H9 (cell line): ENCODE measurements at regions not wholly inside any gene's neighbourhood (a gene's known extent, or its start where the extent isn't known, plus 50 kb on each side); places are given as distances from the start of the nearest gene placed in this dataset.

Source experiments
- DNase-seq: peaks from one replicate; pipeline ENCODE4 v3.0.0-alpha.2; 2017
- H2AFZ ChIP-seq: one replicate; pipeline ENCODE4 v1.6.1; 2013; ENCODE audit warnings: mild to moderate bottlenecking, low read length, control low read depth, moderate library complexity
- H2AK5ac ChIP-seq: 2 replicates; pipeline ENCODE4 v1.6.1; 2013; ENCODE audit warnings: low read length, control low read depth, mixed read lengths; ENCODE audit not compliant: insufficient read length
- H2BK120ac ChIP-seq: one replicate; pipeline ENCODE4 v1.6.1; 2013; ENCODE audit warnings: low read depth, mild to moderate bottlenecking, low read length, control low read depth, inconsistent platforms; ENCODE audit not compliant: poor library complexity, severe bottlenecking
- H2BK12ac ChIP-seq: 2 replicates; pipeline ENCODE4 v1.6.1; 2013; ENCODE audit warnings: low read length, control low read depth, mixed read lengths, low read depth; ENCODE audit not compliant: insufficient read length
- H2BK15ac ChIP-seq: 2 replicates; pipeline ENCODE4 v1.6.1; 2013; ENCODE audit warnings: low read depth, low read length, control low read depth
- H2BK20ac ChIP-seq: one replicate; pipeline ENCODE4 v1.6.1; 2013; ENCODE audit warnings: low read depth, mild to moderate bottlenecking, low read length, control low read depth, inconsistent platforms; ENCODE audit not compliant: poor library complexity, severe bottlenecking
- H2BK5ac ChIP-seq: 2 replicates; pipeline ENCODE4 v1.6.1; 2013; ENCODE audit warnings: low read length, control low read depth, mixed read lengths; ENCODE audit not compliant: insufficient read length
- H3K14ac ChIP-seq: 2 replicates; pipeline ENCODE4 v1.6.1; 2013; ENCODE audit warnings: low read length, control low read depth; ENCODE audit not compliant: insufficient read depth
- H3K18ac ChIP-seq: 2 replicates; pipeline ENCODE4 v1.6.1; 2013; ENCODE audit warnings: low read depth, mild to moderate bottlenecking, mixed read lengths, low read length, control low read depth; ENCODE audit not compliant: insufficient read length
- H3K23ac ChIP-seq: 2 replicates; pipeline ENCODE4 v1.6.1; 2013; ENCODE audit warnings: low read length, control low read depth, mixed read lengths, low read depth; ENCODE audit not compliant: insufficient read length
- H3K23me2 ChIP-seq: 2 replicates; pipeline ENCODE4 v1.6.1; 2013; ENCODE audit warnings: low read depth, mild to moderate bottlenecking, mixed read lengths, low read length, control low read depth; ENCODE audit not compliant: insufficient read length, poor library complexity, severe bottlenecking
- H3K27ac ChIP-seq: 2 replicates; pipeline ENCODE4 v1.5.1; 2013; ENCODE audit warnings: low read length, control low read depth, mixed read lengths, low read depth; ENCODE audit not compliant: insufficient read length
- H3K27me3 ChIP-seq: 2 replicates; pipeline ENCODE4 v1.6.1; 2013; ENCODE audit warnings: low read length, control low read depth, inconsistent platforms; ENCODE audit not compliant: insufficient read depth
- H3K4ac ChIP-seq: 2 replicates; pipeline ENCODE4 v1.6.1; 2013; ENCODE audit warnings: low read depth, mild to moderate bottlenecking, control low read depth, inconsistent platforms, low read length, moderate library complexity
- H3K4me1 ChIP-seq: 2 replicates; pipeline ENCODE4 v1.6.1; 2013; ENCODE audit warnings: low read length, control low read depth, inconsistent platforms; ENCODE audit not compliant: insufficient read depth
- H3K4me2 ChIP-seq: 2 replicates; pipeline ENCODE4 v1.6.1; 2013; ENCODE audit warnings: low read length, control low read depth, mixed read lengths; ENCODE audit not compliant: insufficient read length, insufficient read depth
- H3K56ac ChIP-seq: 2 replicates; pipeline ENCODE4 v1.6.1; 2013; ENCODE audit warnings: low read depth, mild to moderate bottlenecking, mixed read lengths, low read length, control low read depth; ENCODE audit not compliant: insufficient read length
- H3K79me1 ChIP-seq: 2 replicates; pipeline ENCODE4 v1.6.1; 2013; ENCODE audit warnings: low read depth, mild to moderate bottlenecking, moderate library complexity, low read length, control low read depth, inconsistent platforms; ENCODE audit not compliant: insufficient read depth, poor library complexity, severe bottlenecking
- H3K79me2 ChIP-seq: 2 replicates; pipeline ENCODE4 v1.6.1; 2013; ENCODE audit warnings: low read length, control low read depth, inconsistent platforms; ENCODE audit not compliant: insufficient read depth
- H3K9ac ChIP-seq: 2 replicates; pipeline ENCODE4 v1.6.1; 2013; ENCODE audit warnings: low read length, control low read depth, mixed read lengths; ENCODE audit not compliant: insufficient read length; ENCODE audit errors: extremely low read depth
- H3K9me3 ChIP-seq: one replicate; pipeline ENCODE4 v1.6.1; 2013; ENCODE audit warnings: low read depth, low read length, inconsistent platforms; ENCODE audit not compliant: control insufficient read depth
- H3T11ph ChIP-seq: one replicate; pipeline ENCODE4 v1.6.1; 2013; ENCODE audit warnings: mild to moderate bottlenecking, low read length, control low read depth, inconsistent platforms
- H4K20me1 ChIP-seq: one replicate; pipeline ENCODE4 v1.6.1; 2013; ENCODE audit not compliant: control insufficient read depth, insufficient read length, insufficient read depth
- H4K5ac ChIP-seq: 2 replicates; pipeline ENCODE4 v1.6.1; 2013; ENCODE audit warnings: low read depth, mild to moderate bottlenecking, mixed read lengths, low read length, control low read depth; ENCODE audit not compliant: insufficient read length
- H4K8ac ChIP-seq: replicated peaks from 2 replicates; pipeline ENCODE4 v1.6.1; 2013; ENCODE audit warnings: low read length, control low read depth, mixed read lengths, low read depth; ENCODE audit not compliant: insufficient read length
- H4K91ac ChIP-seq: 2 replicates; pipeline ENCODE4 v1.6.1; 2013; ENCODE audit warnings: low read depth, mild to moderate bottlenecking, moderate library complexity, mixed read lengths, low read length, control low read depth; ENCODE audit not compliant: insufficient read length
- H3K27ac Mint-ChIP-seq, 3 experiments: 2 replicates in 2 of 3; 3 replicates in 1 of 3; pipeline ENCODE4 v1.8.0; 2020 to 2021; ENCODE audit warnings: mixed read lengths in 3 of 3, mild to moderate bottlenecking in 1 of 3, moderate library complexity in 1 of 3
- H3K27me3 Mint-ChIP-seq: 2 replicates; pipeline ENCODE4 v1.8.0; 2021; ENCODE audit warnings: low read depth, mild to moderate bottlenecking, moderate library complexity, mixed read lengths
- H3K36me3 Mint-ChIP-seq, 3 experiments: 2 replicates in 2 of 3; 3 replicates in 1 of 3; pipeline ENCODE4 v1.8.0; 2020 to 2021; ENCODE audit warnings: low read depth in 3 of 3, mixed read lengths in 3 of 3; ENCODE audit not compliant: insufficient read depth in 1 of 3
- H3K4me1 Mint-ChIP-seq, 2 experiments: 2 replicates each; pipeline ENCODE4 v1.8.0; 2020; ENCODE audit warnings: mixed read lengths in 2 of 2
- H3K4me3 Mint-ChIP-seq, 2 experiments: 2 replicates in 1 of 2; 3 replicates in 1 of 2; pipeline ENCODE4 v1.8.0; 2020 to 2021; ENCODE audit warnings: mild to moderate bottlenecking in 2 of 2, mixed read lengths in 2 of 2, moderate library complexity in 1 of 2
- H3K9me3 Mint-ChIP-seq, 2 experiments: 2 replicates in 1 of 2; 3 replicates in 1 of 2; pipeline ENCODE4 v1.8.0; 2020; ENCODE audit warnings: mild to moderate bottlenecking in 2 of 2, mixed read lengths in 2 of 2, moderate library complexity in 1 of 2
- WGBS: extraction: QIAGEN DNeasy Blood & Tissue Kit; methylation state at CpG from one replicate; pipeline ENCODE4 v1.1.7; 2013; ENCODE audit warnings: missing lambda C conversion rate, low lambda C conversion rate, mixed read lengths; ENCODE audit not compliant: insufficient read length; ENCODE audit errors: extremely low coverage; 5-methylcytosine and 5-hydroxymethylcytosine counted together
- TF ChIP-seq, protein P1 (sequence below): fragments of 200-600 bp; sonication (generic); conservative IDR thresholded peaks from 3 replicates; pipeline ENCODE4 v1.8.0; 2021; ENCODE audit warnings: antibody characterized with exemption, mild to moderate bottlenecking

DNA sequence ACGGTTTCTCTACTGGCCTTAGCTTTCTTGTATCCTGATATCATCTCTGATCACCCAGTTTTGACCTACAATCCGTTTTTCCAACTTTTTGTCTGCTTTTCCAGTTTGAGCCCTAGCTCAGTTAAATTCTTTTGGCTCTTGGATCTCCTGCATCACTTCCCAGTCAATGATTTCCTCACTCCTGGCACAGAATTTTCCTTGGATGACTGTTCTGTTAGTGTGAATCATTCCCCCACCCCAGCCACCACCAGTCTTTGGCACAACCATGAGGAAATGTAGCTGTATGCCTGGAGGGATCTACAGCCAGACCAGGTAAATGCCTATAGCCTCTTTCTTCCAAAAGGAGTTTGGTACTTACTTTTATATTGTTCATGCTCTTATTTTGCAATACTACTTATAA is 187.2 kb upstream of the PTGFR start:
- H3K36me3 Mint-ChIP-seq: no peaks in the 10 kb centered on the region
- WGBS: no CpG with 5 or more reads among the region's 2 CpGs
- no peak overlapping the region for H2BK5ac ChIP-seq

More for the DNA sequence above, 187.2 kb upstream of the PTGFR start:
- TF ChIP-seq, protein P1, sequence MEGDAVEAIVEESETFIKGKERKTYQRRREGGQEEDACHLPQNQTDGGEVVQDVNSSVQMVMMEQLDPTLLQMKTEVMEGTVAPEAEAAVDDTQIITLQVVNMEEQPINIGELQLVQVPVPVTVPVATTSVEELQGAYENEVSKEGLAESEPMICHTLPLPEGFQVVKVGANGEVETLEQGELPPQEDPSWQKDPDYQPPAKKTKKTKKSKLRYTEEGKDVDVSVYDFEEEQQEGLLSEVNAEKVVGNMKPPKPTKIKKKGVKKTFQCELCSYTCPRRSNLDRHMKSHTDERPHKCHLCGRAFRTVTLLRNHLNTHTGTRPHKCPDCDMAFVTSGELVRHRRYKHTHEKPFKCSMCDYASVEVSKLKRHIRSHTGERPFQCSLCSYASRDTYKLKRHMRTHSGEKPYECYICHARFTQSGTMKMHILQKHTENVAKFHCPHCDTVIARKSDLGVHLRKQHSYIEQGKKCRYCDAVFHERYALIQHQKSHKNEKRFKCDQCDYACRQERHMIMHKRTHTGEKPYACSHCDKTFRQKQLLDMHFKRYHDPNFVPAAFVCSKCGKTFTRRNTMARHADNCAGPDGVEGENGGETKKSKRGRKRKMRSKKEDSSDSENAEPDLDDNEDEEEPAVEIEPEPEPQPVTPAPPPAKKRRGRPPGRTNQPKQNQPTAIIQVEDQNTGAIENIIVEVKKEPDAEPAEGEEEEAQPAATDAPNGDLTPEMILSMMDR: no peak
- H2AK5ac ChIP-seq: no peak overlapping the region
- no peak overlapping the region for H2BK12ac ChIP-seq
- no peak overlapping the region for H3K23ac ChIP-seq
- no peak overlapping the region for H3K4ac ChIP-seq
- no peak overlapping the region for H4K5ac ChIP-seq
- no peak overlapping the region for H3T11ph ChIP-seq
- no peak overlapping the region for H3K9ac ChIP-seq
- Mint-ChIP-seq H3K9me3 (no peaks in the 10 kb centered on the region), H3K27ac (no peak overlapping the region), H3K27me3 (peaks cover 4% of the 10 kb centered on the region), H3K4me3 (no peak overlapping the region), H3K4me1 (peaks cover 2 to 8% of the 10 kb centered on the region in 2 experiments; a peak in 3 of 4 replicates)
- no peaks in the 10 kb centered on the region for H3K9me3 ChIP-seq
- no peak overlapping the region for H2BK15ac ChIP-seq
- no peak overlapping the region for H2BK120ac ChIP-seq
- no peaks in the 10 kb centered on the region for H3K79me2 ChIP-seq
- no peak overlapping the region for H3K56ac ChIP-seq
- no peak overlapping the region for H2BK20ac ChIP-seq
- no peak for DNase-seq
- no peaks in the 10 kb centered on the region for H3K23me2 ChIP-seq
- no peak overlapping the region for H3K27ac ChIP-seq
- H2AFZ ChIP-seq: no peak overlapping the region
- H4K20me1 ChIP-seq: no peaks in the 10 kb centered on the region
- no peaks in the 10 kb centered on the region for H3K4me1 ChIP-seq
- H3K79me1 ChIP-seq: no peaks in the 10 kb centered on the region
- no peak overlapping the region for H3K4me2 ChIP-seq
- H3K18ac ChIP-seq: no peak overlapping the region
- no peaks in the 10 kb centered on the region for H3K27me3 ChIP-seq
- H4K91ac ChIP-seq: no peak overlapping the region
- H4K8ac ChIP-seq: no peak overlapping the region
- H3K14ac ChIP-seq: no peak overlapping the region
